Upper lobe of right lung (tissue), 1 donor: ENCODE measurements at regions not wholly inside any gene's neighbourhood (a gene's known extent, or its start where the extent isn't known, plus 50 kb on each side); places are given as distances from the start of the nearest gene placed in this dataset.
"Not testable (repeated sequence)": the region's sequence is repeated elsewhere in the genome, so short reads cannot be mapped to it uniquely, and the experiment has no call there.

Experiments used
- ATAC-seq: fragments of 200-7000 bp; cut with Tn5 transposase; one replicate; pipeline ENCODE4 v1.9.1; 2020; ENCODE audit warnings: mild to moderate bottlenecking, moderate library complexity
- DNase-seq: peaks from one replicate; pipeline ENCODE4 v3.0.0-alpha.2; 2020
- H3K27ac ChIP-seq: fragments of 200-600 bp; one replicate; pipeline ENCODE4 v1.8.0; 2022
- H3K27me3 ChIP-seq: fragments of 200-600 bp; one replicate; pipeline ENCODE4 v1.8.0; 2022; ENCODE audit warnings: mild to moderate bottlenecking
- H3K36me3 ChIP-seq: fragments of 200-600 bp; one replicate; pipeline ENCODE4 v1.8.0; 2022
- H3K4me1 ChIP-seq: fragments of 200-600 bp; one replicate; pipeline ENCODE4 v1.8.0; 2022
- H3K4me3 ChIP-seq: fragments of 200-600 bp; one replicate; pipeline ENCODE4 v1.8.0; 2022; ENCODE audit warnings: mild to moderate bottlenecking
- H3K9me3 ChIP-seq: fragments of 200-600 bp; one replicate; pipeline ENCODE4 v1.8.0; 2022
- intact Hi-C: fragments of 100-400 bp; cut with DNase I; formaldehyde crosslinking; loops from one replicate; pipeline ENCODE4 v1.11.0; 2022
- donor health status: DM: no; HTN: yes; CAD: no; lungs with severe emphysema.

GRCh38 chr21:7743940-7744339 is 2777.4 kb upstream of the TPTE start:
- H3K9me3 ChIP-seq, H3K4me1 ChIP-seq, H3K27me3 ChIP-seq, intact Hi-C loops, DNase-seq, H3K36me3 ChIP-seq, H3K27ac ChIP-seq, H3K4me3 ChIP-seq: not testable (repeated sequence)
- peak; percentile 65 for ATAC-seq

DNA sequence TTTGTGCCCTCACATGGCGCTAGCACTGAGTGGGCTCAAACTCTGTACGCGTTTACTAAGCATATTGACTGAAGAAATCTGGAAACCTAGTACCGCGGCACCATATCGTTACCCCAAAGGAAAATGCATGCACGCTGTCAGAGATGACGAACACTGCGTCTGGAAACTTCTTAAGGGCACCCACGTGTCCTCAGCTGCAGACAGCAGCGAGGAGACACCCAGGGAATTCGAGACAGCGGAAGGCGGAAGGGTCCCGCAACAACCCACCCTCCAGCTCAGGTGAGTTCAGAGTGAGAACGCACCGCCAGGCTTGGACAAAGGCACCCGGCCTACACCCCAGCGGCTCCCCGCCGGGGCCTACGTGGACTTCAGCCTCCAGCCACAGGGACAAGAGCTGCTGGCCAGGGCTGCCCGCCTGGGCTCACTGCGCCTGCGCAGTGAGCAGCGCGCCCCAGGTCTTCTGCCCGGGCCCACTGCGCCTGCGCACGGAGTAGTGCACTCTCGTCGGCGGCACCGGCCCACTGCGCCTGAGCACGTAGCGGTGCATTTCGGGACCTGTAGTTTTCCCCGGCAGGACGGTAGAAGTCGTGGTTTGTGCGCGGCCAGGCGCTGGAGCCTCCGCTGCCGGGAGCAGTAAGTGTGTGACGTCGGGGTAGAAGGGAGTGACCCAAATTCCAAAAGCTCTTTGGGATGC is 2776.8 kb upstream of the TPTE start:
- H3K9me3 ChIP-seq, DNase-seq, H3K36me3 ChIP-seq, H3K27me3 ChIP-seq, H3K4me3 ChIP-seq, H3K4me1 ChIP-seq, intact Hi-C loops, H3K27ac ChIP-seq: not testable (repeated sequence)
- ATAC-seq, result peak; percentile 98

DNA sequence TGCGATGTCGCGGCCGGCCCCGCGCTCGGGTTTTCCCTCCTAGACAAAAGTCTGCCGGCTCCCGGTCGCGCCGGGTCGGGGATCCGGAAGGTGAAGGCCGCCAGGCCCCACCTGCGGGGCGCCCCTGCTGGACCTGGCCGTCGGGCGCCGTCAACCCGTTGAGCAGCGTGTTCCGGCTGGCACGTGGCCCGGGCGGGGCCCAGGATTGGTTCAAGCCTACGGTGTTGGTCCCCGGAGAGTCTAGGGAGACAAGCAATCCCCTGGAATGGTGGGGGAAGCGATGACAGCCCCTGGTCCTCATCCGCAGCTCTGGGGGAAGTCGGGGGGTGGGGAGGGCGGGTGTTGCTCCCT is 2776.3 kb upstream of the TPTE start:
- not testable (repeated sequence) for DNase-seq

DNA sequence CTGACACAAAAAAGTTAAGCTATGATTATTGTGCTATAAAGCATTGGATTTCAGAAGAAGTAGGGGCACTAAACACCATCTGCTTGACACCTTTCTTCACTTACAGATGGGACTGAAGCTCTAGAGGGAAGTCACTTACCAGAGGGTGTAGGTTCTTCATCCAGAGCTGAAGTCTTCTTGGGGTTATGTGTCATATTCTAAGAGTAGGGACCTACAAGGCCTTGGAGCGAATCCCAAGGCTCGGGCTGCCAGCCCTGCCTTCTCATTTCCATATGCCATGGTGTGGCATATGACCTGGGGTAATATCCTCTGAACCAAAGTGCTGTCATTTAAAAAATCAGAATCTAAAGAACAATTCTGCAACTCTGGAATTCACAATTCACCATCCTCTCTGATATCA is 2773.4 kb upstream of the TPTE start:
- H3K4me3 ChIP-seq, H3K27me3 ChIP-seq, H3K36me3 ChIP-seq, DNase-seq, intact Hi-C loops, H3K27ac ChIP-seq, H3K4me1 ChIP-seq, ATAC-seq, H3K9me3 ChIP-seq: not testable (repeated sequence)

More for the DNA sequence above, 2776.3 kb upstream of the TPTE start:
- H3K4me1 ChIP-seq, H3K36me3 ChIP-seq, H3K9me3 ChIP-seq, H3K4me3 ChIP-seq, intact Hi-C loops, H3K27me3 ChIP-seq, H3K27ac ChIP-seq: not testable (repeated sequence)
- peak; percentile 85 for ATAC-seq

- ATAC-seq, H3K4me1 ChIP-seq: not testable (repeated sequence)
Measured at GRCh38 chr21:7752611-7753010, 2768.8 kb upstream of the TPTE start.

GRCh38 chr21:7753380-7753877 is 2768.0 kb upstream of the TPTE start:
- H3K27me3 ChIP-seq, H3K27ac ChIP-seq, H3K4me3 ChIP-seq, H3K9me3 ChIP-seq, H3K36me3 ChIP-seq, intact Hi-C loops, DNase-seq, H3K4me1 ChIP-seq: not testable (repeated sequence)
- peak; percentile 30 for ATAC-seq

More at GRCh38 chr21:7752611-7753010, 2768.8 kb upstream of the TPTE start:
- H3K36me3 ChIP-seq, DNase-seq, H3K27ac ChIP-seq, H3K27me3 ChIP-seq, intact Hi-C loops, H3K9me3 ChIP-seq, H3K4me3 ChIP-seq: not testable (repeated sequence)

DNA sequence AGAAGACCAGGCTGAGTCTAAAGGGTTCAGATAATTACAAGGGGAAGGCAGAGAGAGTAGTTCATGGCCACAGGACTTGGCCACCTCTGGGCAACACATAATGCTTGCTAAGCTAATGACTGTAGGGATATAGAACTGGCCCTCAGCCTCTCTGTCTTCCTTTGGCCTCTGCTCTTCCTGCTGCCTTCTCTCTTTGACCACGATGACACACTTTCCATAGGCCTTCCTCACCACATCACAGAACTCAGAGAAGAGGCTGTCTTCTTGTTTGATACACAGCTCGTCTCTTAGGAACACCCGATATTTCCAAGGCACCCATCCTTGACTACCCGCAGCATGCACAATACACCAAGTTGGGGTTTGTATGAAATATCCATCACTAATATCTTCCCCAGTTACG is 2751.4 kb upstream of the TPTE start:
- H3K4me3 ChIP-seq, H3K27me3 ChIP-seq, H3K36me3 ChIP-seq, DNase-seq, H3K9me3 ChIP-seq, H3K27ac ChIP-seq, ATAC-seq, H3K4me1 ChIP-seq, intact Hi-C loops: not testable (repeated sequence)

DNA sequence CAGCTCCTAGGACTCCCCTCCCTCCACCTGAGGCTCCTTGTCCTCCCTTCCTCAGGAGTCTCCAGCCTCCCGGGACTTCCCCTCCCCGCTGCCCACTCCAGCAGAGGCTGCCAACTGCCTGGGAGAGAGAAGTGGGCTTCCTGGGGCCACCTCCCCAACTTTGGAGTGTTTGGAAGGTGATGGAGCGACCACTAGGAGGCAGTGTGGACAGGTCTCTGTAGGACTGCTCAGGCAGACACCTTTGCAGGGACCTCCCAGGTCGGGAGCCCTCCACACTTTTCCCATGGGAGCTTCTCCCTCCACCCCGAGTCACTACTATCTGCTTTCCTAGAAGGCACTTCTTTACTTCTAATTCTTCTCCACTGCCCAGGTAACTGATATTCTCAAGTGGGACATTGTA is 2747.2 kb upstream of the TPTE start:
- H3K9me3 ChIP-seq, ATAC-seq, H3K27me3 ChIP-seq, intact Hi-C loops, H3K4me1 ChIP-seq, H3K27ac ChIP-seq, H3K36me3 ChIP-seq, DNase-seq, H3K4me3 ChIP-seq: not testable (repeated sequence)

DNA sequence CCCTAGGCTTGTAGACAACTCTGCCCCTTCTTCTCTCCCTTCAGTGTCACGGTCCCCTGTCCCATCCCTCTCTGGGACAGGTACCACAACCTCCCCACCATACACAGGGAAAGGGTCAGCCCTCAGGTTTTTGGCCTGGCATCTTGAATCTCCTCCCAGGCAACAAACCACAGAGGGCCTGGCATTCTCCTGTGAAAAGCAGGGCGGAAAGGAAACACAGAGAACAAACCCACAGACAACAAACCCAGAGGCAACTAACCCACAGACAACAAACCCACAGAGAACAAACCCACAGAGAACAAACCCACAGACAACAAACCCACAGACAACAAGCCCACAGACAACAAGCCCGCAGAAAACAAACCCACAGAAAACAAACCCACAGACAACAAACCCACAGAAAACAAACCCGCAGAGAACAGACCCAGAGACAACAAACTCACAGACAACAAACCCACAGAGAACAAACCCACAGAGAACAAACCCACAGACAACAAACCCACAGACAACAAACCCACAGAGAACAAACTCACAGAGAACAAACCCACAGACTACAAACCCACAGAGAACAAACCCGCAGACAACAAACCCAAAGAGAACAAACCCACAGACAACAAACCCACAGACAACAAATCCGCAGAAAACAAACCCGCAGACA is 2745.9 kb upstream of the TPTE start:
- H3K9me3 ChIP-seq, ATAC-seq, DNase-seq, H3K36me3 ChIP-seq, H3K4me1 ChIP-seq, H3K27me3 ChIP-seq, H3K4me3 ChIP-seq, H3K27ac ChIP-seq, intact Hi-C loops: not testable (repeated sequence)

DNA sequence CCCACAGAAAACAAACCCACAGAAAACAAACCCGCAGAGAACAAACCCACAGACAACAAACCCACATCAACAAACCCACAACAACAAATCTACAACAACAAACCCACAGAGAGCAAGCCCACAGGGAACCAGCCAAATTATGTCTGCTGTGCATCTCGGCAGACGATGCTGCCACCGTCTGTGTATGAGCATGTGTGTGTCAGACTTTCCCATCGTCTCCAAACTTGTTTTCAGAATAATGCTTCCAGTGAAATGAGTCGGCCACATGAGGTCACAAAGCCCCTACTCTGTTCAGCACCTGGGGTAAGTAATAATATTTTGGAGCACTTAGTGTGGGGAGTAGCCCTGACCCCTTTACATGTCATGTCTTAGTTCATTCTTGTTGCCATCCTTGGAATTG is 2745.3 kb upstream of the TPTE start:
- not testable (repeated sequence) for ATAC-seq, DNase-seq

GRCh38 chr21:7776622-7777021 is 2744.8 kb upstream of the TPTE start:
- ATAC-seq, result not testable (repeated sequence)

More for the DNA sequence above, 2745.3 kb upstream of the TPTE start:
- H3K27ac ChIP-seq, H3K27me3 ChIP-seq, H3K4me1 ChIP-seq, H3K4me3 ChIP-seq, intact Hi-C loops, H3K9me3 ChIP-seq, H3K36me3 ChIP-seq: not testable (repeated sequence)

DNA sequence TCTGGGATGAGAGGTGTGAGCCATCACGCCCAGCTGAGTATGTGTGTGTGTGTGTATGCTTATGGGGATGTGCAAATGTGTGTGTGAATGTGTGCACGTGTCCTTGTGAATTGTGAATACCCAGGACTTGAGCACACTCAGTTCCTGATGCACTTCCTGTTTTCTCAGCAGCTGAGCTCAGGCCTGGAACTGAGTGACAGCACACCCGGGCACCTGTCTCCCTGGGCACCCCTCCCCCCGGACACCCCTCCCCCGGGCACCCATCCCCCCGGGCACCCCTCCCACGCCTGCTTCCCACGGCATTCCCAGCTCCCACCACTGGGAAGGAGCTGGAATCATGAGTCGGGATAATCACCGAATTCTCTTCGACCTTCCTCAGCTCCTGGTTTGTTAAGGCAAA is 2744.1 kb upstream of the TPTE start:
- H3K4me3 ChIP-seq, intact Hi-C loops, ATAC-seq, H3K27me3 ChIP-seq, H3K9me3 ChIP-seq, H3K36me3 ChIP-seq, H3K4me1 ChIP-seq, H3K27ac ChIP-seq: not testable (repeated sequence)
- DNase-seq, result peak; percentile 42

More at GRCh38 chr21:7776622-7777021, 2744.8 kb upstream of the TPTE start:
- DNase-seq, H3K9me3 ChIP-seq, H3K27ac ChIP-seq, H3K36me3 ChIP-seq, H3K4me1 ChIP-seq, H3K27me3 ChIP-seq, H3K4me3 ChIP-seq, intact Hi-C loops: not testable (repeated sequence)

DNA sequence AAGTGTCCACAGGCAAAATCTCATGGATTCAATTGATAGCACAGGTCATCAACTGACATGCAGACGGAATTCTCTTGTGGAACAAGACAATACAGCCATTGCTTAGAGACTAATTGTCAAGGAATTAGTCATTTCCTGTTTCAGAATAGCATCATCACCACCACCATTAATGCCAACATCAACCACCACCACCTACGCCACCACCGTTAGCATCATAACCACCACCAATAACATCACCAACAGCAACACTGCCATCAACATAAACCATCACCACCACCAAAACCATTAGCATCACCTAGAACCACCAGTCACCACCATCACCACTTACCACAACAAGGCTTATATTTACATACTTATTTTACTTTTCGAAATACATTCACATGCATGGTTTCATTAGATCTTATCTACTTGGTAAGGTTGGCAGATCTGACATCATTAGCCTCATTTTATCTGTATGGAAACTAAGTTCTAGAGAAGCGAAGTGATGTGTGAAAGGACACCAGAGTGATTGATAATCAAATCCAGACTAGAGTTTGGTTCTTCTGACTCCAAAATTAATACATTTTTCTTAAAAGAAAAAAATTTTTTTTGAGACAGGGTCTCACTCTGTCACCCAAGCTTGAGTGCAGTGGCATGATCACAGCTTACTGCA is 2733.8 kb upstream of the TPTE start:
- H3K4me3 ChIP-seq, H3K9me3 ChIP-seq, DNase-seq, H3K27me3 ChIP-seq, H3K36me3 ChIP-seq, H3K27ac ChIP-seq, H3K4me1 ChIP-seq, intact Hi-C loops, ATAC-seq: not testable (repeated sequence)

GRCh38 chr21:7793797-7794196 is 2727.6 kb upstream of the TPTE start:
- H3K27ac ChIP-seq, H3K36me3 ChIP-seq, DNase-seq, H3K9me3 ChIP-seq, ATAC-seq, H3K4me1 ChIP-seq, H3K27me3 ChIP-seq, H3K4me3 ChIP-seq, intact Hi-C loops: not testable (repeated sequence)
